ENCODE measurements at regions not wholly inside any gene's neighbourhood (a gene's known extent, or its start where the extent isn't known, plus 50 kb on each side); places are given as distances from the start of the nearest gene placed in this dataset.

- no peak for DNase-seq
These were observed 183.2 kb upstream of the HS3ST1 start for GRCh38 chr4:11611868-11612267.

- DNase-seq = no peak
These were observed 181.1 kb upstream of the HS3ST1 start for GRCh38 chr4:11609751-11610150.

DNA sequence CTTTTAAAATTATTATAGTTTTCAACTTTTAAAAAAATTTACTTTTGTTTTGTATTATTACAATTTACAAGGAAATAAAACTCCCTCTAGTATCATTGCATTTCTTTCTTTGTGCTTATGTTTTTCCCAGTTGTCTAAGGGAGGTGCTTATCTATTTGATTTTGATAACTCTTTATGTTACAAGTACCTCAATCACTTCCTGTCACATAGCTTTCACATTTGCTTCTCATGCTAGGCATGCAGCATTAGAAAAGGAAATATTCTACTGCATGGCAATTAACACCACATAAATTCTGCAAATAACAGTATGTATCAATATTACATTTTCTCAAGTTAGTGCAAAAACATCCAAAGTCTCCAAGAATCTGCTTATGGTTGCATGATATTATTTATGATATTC, 180.3 kb upstream of the HS3ST1 start:
- no peak for DNase-seq

DNA sequence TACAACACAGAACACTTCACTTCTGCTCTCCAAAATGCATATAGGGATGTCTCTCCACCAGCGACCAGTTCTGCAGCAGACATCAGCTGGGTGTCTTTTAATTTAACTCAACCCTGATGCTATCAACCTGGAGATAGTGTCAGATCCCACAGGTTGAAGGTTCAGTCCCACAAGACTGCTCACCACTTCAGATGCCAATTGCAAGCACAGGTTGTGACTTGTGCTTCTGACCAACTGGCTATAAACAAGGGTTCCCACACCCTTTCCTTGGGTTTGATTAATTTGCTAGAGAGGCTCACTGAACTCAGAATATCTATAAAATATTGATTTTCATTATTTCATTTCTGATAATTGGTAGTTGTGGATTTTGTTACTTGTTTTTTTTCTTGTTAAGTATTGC, 177.4 kb upstream of the HS3ST1 start:
- DNase-seq = no peak

GRCh38 chr4:11605597-11605996, 176.9 kb upstream of the HS3ST1 start:
- no peak for DNase-seq

GRCh38 chr4:11604821-11605220, 176.1 kb upstream of the HS3ST1 start:
- no peak for DNase-seq

DNA sequence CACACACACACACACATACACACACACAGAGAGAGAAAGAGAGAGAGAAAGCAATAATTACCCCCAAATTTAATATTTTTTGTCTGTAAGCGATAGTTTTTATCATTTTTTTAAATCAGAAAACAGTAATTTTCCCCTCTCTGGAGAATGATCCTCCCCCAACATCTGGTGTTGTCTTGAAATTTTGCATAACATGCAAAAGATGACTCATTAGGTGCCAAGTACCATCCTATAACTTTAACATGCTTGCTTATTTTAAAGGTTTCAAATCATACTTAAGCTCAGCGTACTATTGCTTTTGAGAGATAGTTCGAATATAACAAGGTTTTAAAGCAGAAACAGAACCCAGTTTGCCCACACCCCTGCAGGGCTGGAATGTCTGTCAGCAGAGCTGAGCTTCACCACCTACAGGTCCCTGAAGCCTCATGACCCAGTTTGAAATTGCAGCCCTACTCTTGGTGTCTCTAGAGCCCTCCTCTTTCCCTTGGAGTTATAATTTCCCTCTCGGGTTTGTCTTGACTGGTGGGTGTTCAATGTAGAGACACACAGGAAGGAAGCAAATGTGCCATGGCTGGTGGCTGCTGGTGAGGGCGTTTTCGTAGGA, 175.0 kb upstream of the HS3ST1 start:
- no peak for DNase-seq

- DNase-seq = no peak
These were observed 174.1 kb upstream of the HS3ST1 start for GRCh38 chr4:11602606-11603340.

GRCh38 chr4:11599064-11599463, 170.4 kb upstream of the HS3ST1 start:
- no peak for DNase-seq

DNA sequence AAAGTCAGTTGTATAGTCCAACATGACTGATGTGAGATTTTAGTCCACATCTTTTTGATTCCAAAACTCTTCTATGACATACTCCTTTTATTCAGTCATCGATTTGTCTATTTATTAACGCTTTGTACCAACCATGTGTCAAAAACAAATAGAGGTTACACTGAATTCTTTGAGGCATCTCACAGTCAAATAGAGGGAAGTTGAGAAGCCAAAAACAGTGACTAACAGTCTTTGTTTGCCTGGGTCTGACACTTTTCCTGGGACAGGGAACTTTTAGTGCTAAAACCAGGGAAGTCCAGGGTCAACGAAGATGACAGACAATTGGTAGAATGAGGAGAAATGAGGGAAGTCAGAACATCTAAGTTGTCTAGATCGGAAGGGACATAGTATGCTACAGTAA, 169.9 kb upstream of the HS3ST1 start:
- DNase-seq = no peak

GRCh38 chr4:11597506-11597905, 168.8 kb upstream of the HS3ST1 start:
- DNase-seq = no peak

GRCh38 chr4:11596989-11597388, 168.3 kb upstream of the HS3ST1 start:
- no peak for DNase-seq

DNA sequence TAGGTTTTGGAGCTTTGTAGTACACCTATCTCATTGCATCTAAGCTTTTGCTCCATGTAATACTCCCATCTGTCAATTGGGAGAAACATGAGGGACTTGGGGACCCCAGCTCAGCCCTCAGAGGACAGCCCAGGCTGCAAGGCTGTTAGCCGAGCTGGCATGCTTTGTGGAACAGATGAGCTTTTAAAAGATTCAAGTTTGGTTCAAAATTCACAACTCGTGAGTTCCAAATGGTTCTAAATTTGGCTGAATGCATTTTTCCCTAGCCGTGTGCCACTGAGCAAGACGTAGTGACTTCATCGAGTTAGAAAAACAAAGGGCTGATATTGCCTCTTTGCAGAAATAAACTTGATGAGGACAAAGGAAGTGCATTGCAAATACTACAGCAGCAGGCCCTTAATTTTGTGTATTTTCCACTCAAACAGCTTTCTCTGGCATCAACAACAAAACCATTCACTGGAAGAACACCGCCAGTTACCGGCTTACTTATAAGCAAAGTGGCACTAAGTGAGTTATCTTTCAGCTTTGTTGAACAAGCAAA, 165.0 kb upstream of the HS3ST1 start:
- DNase-seq = no peak

- DNase-seq = no peak
These were observed 163.6 kb upstream of the HS3ST1 start for GRCh38 chr4:11592276-11592675.

GRCh38 chr4:11590132-11590531, 161.4 kb upstream of the HS3ST1 start:
- DNase-seq = no peak

- no peak for DNase-seq
These were observed 161.0 kb upstream of the HS3ST1 start for GRCh38 chr4:11589676-11590075.

DNA sequence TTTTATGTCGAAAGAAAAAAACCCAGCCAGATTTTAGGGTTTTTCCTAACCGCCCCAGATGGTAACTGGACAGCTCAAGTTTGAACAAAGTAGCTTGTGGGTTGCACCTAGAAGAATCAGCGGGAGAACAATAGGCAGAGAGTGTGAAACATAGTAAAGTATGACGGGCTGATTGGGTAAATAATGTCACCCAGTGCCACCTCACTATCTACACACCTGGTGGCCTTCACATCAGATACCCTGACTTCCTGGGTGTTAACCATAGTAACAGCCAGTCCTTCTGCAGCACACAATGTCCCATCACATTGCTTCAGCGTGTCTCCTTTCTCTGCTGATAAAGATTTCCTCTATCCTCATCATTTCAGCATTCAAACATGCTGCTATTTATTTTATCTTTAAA, 159.1 kb upstream of the HS3ST1 start:
- DNase-seq = no peak

DNA sequence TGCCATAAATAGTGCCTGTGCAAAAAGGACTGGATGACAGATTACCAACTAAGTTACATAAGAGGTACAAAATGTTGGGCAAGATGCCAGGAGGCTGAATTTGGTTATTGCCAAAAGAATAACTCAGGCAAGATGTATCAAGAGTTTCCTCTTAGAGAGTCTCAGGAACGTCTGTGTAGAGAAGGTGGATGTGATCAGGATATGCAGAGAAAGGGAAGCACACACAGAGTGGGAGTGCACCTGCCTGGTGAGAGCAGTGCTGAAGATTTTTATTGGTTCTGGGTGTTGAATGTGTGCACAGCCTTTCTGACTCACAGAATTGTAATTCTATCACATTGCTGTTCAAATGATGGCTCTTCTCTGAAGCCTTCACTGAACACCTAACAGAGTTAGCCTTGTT, 156.8 kb upstream of the HS3ST1 start:
- no peak for DNase-seq

DNA sequence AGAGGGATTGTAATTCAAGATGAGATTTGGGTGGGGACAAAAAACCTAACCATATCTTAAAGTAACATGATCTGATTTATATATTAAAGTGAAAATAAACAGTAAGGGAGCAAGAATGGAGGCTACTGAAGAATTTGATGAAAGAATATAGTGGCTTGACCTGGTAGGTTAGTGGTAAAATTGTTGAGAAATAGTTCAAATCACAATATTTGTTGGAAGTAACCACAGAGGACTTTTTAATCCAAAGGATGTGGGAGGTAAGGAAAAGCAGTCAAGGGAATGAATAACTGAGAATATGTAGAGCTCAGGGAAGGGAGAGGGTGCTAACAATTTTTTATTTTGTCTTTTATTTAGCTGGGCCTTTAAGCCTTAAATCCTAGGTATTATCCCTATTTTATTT, 139.8 kb upstream of the HS3ST1 start:
- DNase-seq = no peak

DNA sequence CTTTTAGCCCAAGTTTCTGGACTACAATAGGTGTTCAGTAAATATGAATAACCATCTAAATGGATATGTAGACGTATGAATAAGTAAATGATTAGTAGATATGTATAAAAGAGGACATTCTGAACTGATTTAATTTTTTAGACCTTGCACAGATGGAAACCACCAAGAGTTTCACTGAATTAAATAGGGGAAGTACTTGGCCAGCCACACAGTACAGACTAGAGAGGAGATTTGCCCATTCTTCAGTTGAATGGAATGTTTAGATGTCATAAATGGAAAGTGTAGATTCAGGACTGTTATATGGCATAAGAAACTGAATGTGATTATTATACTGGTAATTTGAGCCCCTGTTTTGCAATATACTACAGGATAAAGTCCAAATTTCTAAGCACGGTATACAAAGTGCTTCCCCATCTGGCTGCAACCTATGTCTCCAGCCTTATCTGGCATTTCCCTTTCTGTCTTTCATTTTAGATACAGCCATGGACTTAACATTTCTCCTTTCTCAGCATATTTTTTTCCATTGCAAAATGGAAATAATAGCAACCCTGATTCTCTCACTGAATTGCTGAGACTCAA, 137.8 kb upstream of the HS3ST1 start:
- DNase-seq = no peak

DNA sequence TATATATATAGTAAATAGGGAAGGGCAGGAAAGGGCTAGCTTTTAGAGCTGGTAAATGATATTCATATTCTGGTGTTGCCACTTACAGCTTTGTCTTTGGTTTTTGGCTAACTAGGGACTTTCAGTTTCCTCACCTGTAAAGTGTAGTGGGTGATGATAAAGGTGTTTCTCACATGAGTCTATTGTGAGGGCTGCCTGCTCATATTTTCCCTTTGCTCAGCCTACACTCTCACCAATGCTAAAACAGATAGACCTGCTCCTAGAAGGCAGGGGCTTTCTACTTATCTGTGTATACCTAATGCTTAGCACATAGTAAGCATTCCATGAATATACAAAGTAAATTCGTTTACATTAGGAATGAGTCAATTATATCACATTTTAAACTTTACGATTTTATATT, 137.2 kb upstream of the HS3ST1 start:
- no peak for DNase-seq

DNA sequence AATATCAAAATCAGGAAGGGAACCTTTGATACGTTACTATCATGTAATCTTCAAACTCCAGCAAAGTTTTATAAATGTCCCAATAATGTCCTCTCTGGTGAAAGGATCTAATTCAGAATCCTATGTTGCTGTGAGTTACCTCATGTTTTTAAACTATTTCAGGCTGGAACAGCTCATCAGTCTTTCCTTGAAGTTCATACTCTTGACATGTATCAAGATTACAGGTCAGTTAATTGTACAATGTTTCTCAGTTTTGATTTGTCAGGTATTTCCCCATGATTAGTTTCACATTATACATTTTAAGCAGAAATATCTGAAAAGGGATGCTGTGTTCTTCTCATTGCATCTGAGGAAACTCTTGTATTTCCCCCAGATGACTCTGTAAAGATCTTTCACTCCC, 136.5 kb upstream of the HS3ST1 start:
- DNase-seq = no peak

DNA sequence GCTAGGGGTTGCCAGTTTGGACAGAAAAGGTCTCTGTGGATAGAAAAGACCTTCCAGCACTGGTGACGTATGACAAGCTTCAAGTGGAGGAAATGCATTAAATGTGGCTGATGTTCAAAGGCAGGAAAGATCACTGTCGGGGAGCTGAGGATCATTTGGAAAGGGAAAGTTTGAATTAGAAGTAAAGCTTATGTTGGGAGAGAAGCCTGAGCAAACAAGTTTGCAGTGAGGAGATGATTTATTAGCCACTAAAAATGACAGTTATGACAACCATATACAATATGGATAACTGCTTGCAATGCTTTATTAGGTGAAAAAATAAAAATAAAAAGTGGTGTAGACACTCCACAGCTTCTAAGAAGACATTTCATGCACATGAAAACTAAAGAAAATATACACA, 135.3 kb upstream of the HS3ST1 start:
- DNase-seq = no peak

DNA sequence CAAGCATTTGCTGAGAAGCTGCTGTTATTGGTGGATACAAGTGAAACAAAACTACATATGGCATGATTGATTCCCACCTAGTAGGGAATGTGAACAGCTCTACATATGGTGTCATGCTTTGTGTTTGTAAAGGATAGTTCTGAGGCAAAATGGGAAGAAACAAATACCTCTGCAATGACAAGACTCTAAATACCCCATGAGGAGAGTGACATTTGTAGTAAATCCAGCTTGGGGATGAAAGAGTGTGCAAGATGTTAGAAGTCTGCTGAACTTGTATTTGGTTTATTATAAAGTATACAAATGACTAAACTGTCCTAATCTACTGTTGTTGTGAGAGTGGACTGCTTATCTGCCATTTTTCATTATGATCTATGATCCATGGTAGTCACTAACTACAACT, 120.8 kb upstream of the HS3ST1 start:
- DNase-seq = no peak

Measured in hippocampal formation (tissue), 2 donors.